ENCODE measurements at regions not wholly inside any gene's neighbourhood (a gene's known extent, or its start where the extent isn't known, plus 50 kb on each side); places are given as distances from the start of the nearest gene placed in this dataset.

- no peak for DNase-seq (ENCODE audit: low spot score)
- TF ChIP-seq CTCF (IDR thresholded peaks at IDR 0.05; ENCODE audit: unreplicated experiment), result no peak
- H3K27me3 Mint-ChIP-seq (ENCODE audit: unreplicated experiment), result peaks cover 6% of the 10 kb centered on the region
- H3K27ac Mint-ChIP-seq (ENCODE audit: unreplicated experiment), result no peak overlapping the region
- no peaks in the 10 kb centered on the region for H3K9me3 Mint-ChIP-seq (ENCODE audit: unreplicated experiment)
- H3K4me1 Mint-ChIP-seq (ENCODE audit: unreplicated experiment), result peaks cover 56% of the 10 kb centered on the region
- H3K4me3 Mint-ChIP-seq (ENCODE audit: unreplicated experiment), result no peak overlapping the region
- peaks cover 3% of the 10 kb centered on the region for H3K36me3 Mint-ChIP-seq (ENCODE audit: low read depth, unreplicated experiment)
Observed at GRCh38 chr3:193984876-193985275, 151.1 kb upstream of the HES1 start.

GRCh38 chr3:193987186-193987585 lies 148.8 kb upstream of the HES1 start:
- Mint-ChIP-seq H3K27me3 (ENCODE audit: unreplicated experiment) (peaks cover 5% of the 10 kb centered on the region), H3K4me3 (ENCODE audit: unreplicated experiment) (no peak overlapping the region), H3K9me3 (ENCODE audit: unreplicated experiment) (no peaks in the 10 kb centered on the region), H3K27ac (ENCODE audit: unreplicated experiment) (no peak overlapping the region), H3K36me3 (ENCODE audit: low read depth, unreplicated experiment) (peaks cover 3% of the 10 kb centered on the region), H3K4me1 (ENCODE audit: unreplicated experiment) (peaks cover 38% of the 10 kb centered on the region)
- DNase-seq (ENCODE audit: low spot score), result no peak
- no peak for TF ChIP-seq CTCF (IDR thresholded peaks at IDR 0.05; ENCODE audit: unreplicated experiment)

GRCh38 chr3:193989186-193989585 lies 146.8 kb upstream of the HES1 start:
- no peak for DNase-seq (ENCODE audit: low spot score)
- Mint-ChIP-seq H3K36me3 (ENCODE audit: low read depth, unreplicated experiment) (peaks cover 3% of the 10 kb centered on the region), H3K27ac (ENCODE audit: unreplicated experiment) (no peak overlapping the region), H3K27me3 (ENCODE audit: unreplicated experiment) (peaks cover 5% of the 10 kb centered on the region), H3K9me3 (ENCODE audit: unreplicated experiment) (no peaks in the 10 kb centered on the region), H3K4me3 (ENCODE audit: unreplicated experiment) (no peak overlapping the region), H3K4me1 (ENCODE audit: unreplicated experiment) (peaks cover 29% of the 10 kb centered on the region)
- TF ChIP-seq CTCF (IDR thresholded peaks at IDR 0.05; ENCODE audit: unreplicated experiment), result no peak

GRCh38 chr3:193991666-193992424 lies 144.1 kb upstream of the HES1 start:
- TF ChIP-seq CTCF (IDR thresholded peaks at IDR 0.05; ENCODE audit: unreplicated experiment), result no peak
- Mint-ChIP-seq H3K4me3 (ENCODE audit: unreplicated experiment) (no peak overlapping the region), H3K36me3 (ENCODE audit: low read depth, unreplicated experiment) (no peaks in the 10 kb centered on the region), H3K9me3 (ENCODE audit: unreplicated experiment) (no peaks in the 10 kb centered on the region), H3K4me1 (ENCODE audit: unreplicated experiment) (peaks cover 17% of the 10 kb centered on the region), H3K27ac (ENCODE audit: unreplicated experiment) (no peak overlapping the region), H3K27me3 (ENCODE audit: unreplicated experiment) (peaks cover 4% of the 10 kb centered on the region)
- DNase-seq (ENCODE audit: low spot score), result no peak

GRCh38 chr3:193992425-193993037 lies 143.4 kb upstream of the HES1 start:
- no peak overlapping the region for H3K4me3 Mint-ChIP-seq (ENCODE audit: unreplicated experiment)
- peaks cover 10% of the 10 kb centered on the region for H3K4me1 Mint-ChIP-seq (ENCODE audit: unreplicated experiment)
- TF ChIP-seq CTCF (IDR thresholded peaks at IDR 0.05; ENCODE audit: unreplicated experiment), result no peak
- DNase-seq (ENCODE audit: low spot score), result no peak
- no peaks in the 10 kb centered on the region for H3K9me3 Mint-ChIP-seq (ENCODE audit: unreplicated experiment)
- H3K27me3 Mint-ChIP-seq (ENCODE audit: unreplicated experiment), result peaks cover 4% of the 10 kb centered on the region
- H3K36me3 Mint-ChIP-seq (ENCODE audit: low read depth, unreplicated experiment), result no peaks in the 10 kb centered on the region
- no peak overlapping the region for H3K27ac Mint-ChIP-seq (ENCODE audit: unreplicated experiment)

All from endothelial cell (in vitro differentiated cells).